GM21390 (cell line): ENCODE measurements at regions not wholly inside any gene's neighbourhood (a gene's known extent, or its start where the extent isn't known, plus 50 kb on each side); places are given as distances from the start of the nearest gene placed in this dataset.
"Not testable (repeated sequence)": the region's sequence is repeated elsewhere in the genome, so short reads cannot be mapped to it uniquely, and the experiment has no call there.

Experiments
- ATAC-seq: cut with Tn5 transposase; IDR thresholded peaks from one replicate; pipeline ENCODE4 v1.9.1; 2021; ENCODE audit not compliant: unreplicated experiment

DNA sequence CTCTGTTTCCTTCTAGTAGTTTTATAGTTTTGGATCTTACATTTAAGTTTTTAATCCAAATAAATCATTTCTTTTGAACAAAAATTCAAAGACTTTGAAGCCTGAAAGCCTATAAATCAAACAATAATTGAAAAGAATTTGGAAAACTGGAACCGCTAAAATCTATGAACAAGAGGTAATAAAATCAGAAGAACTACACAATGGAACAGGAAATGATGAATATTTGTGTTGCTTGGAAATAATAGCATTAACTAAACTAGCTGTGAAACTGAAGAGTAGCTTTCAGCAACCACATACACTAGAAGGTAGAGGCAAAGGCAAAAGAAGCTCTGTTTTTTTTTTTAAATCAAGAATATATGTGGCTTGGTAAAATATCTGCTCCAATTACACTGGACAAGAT lies 147.9 kb upstream of the ABI3BP start:
- ATAC-seq: no peak

DNA sequence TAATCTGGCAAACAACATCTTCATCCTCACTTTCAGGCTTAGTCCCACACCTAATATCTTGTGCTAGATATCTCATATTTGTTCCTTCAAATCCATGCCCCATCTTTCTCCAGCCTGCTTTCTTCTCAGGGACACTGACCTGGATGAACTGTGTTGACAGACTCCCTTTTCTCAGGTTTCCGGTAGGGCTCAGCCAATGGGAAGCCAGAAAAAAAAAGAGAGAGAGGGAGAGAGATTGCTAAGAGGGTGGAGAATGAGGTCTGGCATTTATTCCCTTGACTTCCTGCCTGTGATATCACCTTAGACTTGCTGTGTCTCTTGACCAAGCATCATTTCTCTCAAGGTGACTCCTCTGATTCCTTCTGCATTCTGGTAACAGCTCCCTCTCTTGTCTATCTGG lies 145.6 kb upstream of the ABI3BP start:
- no peak for ATAC-seq

DNA sequence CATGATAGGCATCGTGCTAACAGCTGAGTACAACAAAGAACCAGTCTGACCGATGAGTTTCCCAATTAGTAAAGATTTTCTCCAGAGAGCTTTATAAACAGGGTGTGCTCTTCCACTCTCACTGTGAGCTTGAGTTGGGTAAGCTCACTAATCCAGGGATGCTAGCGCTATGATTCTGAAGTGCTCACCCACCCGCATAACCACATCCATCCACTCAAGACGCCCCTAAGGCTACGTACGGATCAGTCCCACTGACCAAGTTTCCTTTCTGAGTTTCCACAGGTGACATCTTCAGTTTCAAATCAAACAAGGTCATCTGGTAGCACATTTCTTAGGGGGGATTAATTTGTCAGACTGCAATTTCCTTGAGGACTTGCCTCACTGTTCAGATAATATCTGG lies 141.1 kb upstream of the ABI3BP start:
- no peak for ATAC-seq

DNA sequence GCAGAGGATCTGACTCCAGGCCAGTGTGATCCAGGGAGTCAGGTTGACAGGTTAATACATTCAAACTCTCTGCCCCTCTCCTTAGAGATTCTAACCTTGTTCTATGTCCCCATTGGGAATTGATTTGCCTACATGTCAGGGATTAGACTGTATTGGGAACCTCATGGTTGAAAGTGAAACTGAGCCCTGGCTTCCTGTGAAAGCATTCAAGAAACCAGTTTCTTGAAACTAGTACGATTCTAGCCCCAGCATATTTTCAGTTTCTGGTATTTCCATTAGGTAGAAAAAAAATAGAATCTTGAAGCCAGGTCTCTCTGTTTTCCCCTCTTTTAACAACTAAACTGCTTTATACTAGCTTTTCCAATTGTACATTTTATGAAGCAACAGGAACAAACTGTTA lies 140.4 kb upstream of the ABI3BP start:
- ATAC-seq: no peak

DNA sequence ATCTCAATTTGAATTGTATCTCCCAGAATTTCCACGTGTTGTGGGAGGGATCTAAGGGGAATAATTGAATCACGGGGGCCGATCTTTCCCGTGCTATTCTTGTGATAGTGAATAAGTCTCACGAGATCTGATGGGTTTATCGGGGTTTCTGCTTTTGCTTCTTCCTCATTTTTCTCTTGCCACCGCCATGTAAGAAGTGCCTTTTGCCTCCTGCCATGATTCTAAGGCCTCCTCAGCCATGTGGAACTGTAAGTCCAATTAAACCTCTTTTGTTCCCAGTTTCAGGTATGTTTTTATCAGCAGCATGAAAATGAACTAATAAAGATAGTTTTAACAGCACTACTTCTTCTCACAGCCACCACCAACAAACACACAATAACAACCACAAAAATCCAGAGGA lies 140.0 kb upstream of the ABI3BP start:
- not testable (repeated sequence) for ATAC-seq

DNA sequence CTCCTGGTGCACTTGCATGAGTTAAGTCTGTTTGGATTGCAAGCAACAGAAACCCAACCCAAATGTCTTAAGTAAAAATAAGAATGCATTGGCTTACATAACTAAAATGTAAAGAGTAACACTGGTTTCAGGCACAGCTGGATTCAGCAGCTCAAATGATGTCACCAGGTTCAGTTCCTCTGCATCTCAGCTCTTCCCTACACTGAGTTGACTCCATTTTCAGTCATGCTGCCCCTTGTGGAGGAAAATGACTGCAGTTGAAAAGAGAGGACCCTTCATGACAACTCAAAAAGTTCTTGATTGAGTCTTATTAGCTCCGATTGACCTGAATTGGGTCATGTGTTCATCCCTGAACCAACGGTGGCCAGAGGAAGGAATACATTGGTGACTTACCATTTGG lies 138.5 kb upstream of the ABI3BP start:
- ATAC-seq: no peak

DNA sequence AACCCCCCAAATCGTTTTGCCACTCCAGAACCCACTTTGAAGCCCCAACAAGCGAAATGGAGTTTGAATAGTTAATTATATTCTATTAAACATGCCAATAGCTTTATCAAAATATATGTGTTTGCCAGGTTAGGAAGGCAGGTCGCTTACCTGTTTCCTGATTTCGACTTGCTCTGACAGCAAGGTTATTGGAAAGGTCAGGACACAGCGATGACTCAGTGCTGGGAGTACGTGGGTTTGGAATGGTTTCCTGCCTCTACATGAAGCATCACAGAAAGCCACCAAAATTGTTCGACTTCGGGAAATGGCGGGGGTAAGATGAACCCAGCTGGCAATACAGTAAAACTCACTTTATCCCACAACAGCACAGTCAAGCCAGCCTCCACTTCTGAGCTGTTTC lies 135.6 kb upstream of the ABI3BP start:
- ATAC-seq: no peak

DNA sequence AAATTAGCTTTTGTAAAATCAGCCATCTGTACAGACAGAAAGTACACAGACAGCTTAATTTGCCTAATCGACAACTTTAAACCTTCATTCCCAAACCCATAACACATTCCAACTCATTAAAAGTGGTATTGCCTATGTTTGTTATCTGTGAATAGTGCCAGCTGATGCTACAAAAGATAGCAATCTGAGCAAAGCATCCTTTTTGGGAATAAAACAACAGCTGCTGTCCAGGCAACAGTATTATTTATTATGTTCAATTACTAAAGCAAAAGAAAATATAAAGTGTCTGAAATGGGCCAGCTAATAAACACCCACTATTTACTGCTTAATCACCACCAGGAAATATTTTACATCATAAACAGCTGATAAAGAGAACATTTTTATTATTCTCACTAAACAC lies 134.8 kb upstream of the ABI3BP start:
- no peak for ATAC-seq

DNA sequence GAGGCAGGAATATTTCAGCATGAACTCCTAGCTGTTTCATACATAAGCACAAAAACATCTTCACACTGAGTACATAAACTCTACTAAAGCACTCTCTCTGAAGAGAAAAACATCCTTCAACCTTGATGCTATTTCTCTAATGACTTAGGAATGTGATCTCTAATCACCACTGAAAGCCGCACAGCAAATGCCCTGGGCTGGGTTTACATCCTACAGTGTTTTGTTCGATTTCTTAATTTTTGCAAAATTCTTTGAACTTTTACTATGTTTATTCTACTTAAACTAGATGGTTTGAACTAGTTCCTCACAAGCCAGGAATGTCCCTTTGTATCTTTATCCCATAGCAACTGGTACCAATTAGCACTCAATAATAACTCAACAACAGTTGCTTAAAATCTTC lies 130.9 kb upstream of the ABI3BP start:
- no peak for ATAC-seq

DNA sequence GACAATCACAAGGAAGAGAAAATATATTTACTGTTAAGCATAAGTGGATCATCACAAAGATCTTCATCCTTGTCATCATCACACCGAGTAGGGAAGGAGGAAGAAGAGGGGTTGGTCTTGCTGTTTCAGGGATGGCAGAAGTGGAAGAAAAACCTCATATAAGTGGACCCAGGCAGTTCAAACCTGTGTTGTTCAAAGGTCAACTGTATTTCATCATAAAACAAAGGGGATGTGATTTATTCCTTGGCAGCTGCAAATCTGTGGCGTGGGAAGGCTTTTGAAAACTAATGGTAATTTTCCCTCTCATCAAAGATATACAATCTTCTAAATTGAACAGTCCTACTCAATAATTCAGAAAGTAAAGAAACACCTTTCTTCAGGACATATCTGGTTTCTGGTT lies 129.9 kb upstream of the ABI3BP start:
- ATAC-seq: no peak

DNA sequence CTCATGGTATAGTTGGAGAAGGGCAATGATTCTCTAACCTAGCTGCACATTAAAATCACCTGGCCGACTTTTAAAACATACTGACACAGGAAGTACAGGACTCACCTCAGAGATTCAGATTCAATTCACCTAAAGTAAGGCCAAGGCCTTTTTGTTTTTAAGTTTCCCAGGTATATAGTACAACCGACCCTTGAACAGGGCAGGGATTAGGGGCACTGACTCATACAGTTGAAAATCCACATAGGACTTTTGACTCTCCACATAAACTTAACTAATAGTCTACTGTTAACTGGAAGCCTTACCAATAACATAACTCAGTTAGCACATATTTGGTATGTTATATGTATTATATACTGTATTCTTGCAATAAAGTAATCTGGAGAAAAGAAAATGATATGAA lies 129.5 kb upstream of the ABI3BP start:
- ATAC-seq: no peak

DNA sequence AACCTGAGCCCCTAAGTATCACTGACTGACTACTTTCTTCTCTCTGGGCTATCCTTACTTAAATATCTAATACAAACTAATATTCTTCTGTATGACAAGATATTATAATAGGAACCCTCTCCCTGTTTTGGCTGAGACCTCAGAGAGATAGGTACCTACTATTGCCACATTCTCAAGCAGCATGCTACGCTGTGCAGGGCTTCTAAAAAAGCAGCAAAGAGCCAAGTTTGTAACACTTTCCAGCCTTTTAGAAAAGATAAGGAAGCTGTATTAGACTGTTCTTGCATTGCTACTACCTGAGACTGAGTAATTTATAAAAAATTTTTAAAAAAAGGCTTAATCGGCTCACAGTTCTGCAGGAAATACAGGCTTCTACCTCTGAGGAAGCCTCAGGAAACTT lies 126.8 kb upstream of the ABI3BP start:
- ATAC-seq: no peak

DNA sequence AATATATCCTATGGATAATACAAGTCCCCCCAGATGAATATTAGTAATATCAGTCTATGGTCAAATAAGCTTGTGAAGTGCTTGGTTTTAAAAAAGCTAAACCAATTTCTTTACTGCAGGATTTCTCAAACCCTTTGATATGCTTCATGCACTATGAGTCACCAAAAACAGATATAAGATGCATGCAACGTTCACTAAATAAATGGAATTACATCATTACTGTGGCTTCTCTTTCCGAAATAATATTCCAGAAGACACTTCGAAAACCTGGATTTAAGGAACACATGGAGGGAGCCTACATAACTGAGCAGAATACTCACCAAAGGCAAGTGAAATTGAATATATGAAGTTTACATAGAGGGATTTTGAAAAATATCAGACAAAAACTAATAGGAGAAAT lies 126.3 kb upstream of the ABI3BP start:
- ATAC-seq: no peak

DNA sequence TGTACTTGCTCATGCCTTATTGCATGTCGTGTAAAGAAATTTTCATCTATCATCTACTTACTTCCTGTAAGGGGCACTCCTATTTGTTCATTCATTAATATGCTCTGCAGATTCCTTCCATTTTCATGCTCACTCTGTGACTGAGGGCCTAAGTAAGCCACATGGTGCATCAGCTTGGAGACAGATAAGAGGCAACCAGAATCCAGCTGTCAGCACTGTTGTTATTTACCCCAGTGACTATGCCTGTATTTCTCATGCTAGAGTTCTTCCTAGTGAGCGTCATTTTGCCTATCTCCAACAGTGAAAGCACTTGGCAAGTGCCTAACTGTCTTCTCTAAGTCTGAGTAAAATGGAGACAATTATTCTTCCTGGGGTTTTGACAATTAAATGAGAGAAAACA lies 124.8 kb upstream of the ABI3BP start:
- no peak for ATAC-seq

DNA sequence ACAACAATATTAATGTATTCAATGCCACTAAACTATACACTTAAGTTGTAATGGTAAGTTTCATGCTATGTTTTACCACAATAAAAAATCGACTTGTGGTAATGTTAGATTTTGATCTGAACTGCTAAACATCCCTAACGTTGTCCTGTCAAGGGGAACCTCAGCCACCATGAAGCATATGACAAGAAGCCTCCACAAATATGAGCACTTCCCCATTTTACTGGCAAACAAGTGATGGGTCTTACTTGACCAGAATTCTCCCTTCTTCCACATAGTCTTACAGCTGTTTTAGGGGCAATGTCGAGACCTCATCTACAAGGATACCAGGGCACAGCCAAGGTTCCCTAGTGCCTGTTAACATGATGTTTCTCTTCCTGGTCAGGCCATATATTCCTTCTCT lies 124.2 kb upstream of the ABI3BP start:
- ATAC-seq: no peak

DNA sequence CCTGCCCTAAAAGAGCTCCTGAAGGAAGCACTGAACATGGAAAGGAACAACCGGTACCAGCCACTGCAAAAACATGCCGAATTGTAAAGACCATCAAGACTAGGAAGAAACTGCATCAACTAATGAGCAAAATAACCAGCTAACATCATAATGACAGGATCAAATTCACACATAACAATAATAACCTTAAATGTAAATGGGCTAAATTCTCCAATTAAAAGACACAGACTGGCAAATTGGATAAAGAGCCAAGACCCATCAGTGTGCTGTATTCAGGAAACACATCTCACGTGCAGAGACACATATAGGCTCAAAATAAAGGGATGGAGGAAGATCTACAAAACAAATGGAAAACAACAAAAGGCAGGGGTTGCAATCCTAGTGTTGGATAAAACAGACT lies 117.1 kb upstream of the ABI3BP start:
- ATAC-seq: not testable (repeated sequence)

DNA sequence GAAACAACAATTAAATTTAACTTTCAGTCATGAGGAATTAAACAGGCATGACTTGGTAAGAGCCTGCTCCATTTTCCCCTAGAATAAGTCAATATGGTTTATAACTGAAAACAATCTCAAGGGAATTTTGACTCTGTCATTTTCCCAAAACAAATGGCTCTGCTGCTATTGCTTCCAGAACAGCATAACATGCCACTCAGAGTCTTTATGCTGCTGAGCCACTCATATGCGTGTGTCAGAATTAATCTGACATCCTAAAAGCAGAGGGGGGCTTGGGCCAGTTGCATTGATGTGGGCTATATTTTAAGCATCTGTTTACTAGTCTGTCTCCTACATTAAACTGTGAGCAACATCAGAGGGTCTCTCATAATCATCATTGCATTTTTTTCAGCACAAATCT lies 111.1 kb upstream of the ABI3BP start:
- no peak for ATAC-seq

DNA sequence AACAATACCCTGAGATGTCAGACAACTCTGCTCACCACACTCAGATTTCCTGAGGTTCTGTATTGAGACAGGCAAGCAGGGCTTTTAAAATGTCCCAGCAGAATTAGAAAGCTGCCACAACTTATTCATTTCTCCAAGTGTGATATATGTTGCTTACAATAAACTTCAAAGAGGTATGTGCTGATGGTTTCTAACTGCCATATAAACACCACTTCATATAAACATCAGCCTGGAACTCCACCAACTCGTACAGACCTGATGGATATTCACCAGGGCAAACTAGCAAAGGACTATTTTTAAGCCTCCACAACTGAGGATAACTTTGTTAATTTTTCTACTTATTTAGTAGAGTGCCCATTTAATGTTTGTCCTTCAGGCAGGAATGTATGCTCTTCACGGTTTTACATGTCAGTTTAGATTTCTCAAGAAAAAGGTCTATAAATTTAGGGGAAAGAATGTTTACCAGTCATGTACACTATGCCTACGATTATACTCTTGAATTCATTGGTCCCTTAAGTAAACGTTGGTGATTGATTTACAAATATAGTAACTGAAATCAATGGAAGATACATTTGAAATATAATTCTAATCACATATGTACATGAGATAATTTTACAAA lies 109.6 kb upstream of the ABI3BP start:
- no peak for ATAC-seq

DNA sequence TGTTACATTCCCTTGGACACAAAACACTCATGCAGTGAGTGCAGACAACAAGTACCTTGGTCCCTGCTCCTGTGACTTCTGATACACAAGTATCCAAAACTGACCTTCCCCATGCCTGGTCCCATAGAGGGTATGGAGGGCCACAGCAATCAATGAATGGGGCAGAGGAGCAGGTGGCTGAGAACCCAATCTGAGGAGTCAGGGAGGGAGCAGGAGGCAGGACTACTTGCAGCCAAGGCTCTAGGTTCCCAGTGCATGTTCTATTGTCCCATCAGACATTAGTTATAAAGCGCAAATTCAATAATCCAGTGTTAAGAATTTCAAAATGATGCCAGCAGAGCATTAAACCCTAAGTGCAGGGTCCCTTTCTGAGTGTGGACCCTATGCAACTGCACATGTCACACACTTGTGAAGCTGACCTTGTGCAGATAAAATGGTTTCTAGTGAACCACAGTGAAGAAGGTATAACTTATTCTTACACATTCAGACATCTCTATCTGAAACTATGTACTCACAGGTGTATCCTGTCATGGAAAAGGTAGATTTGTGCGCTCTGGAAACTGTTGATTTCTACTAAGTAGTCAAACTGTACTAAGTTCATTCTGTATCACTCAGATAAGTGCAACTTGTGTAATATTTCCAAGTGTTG lies 107.3 kb upstream of the ABI3BP start:
- no peak for ATAC-seq

DNA sequence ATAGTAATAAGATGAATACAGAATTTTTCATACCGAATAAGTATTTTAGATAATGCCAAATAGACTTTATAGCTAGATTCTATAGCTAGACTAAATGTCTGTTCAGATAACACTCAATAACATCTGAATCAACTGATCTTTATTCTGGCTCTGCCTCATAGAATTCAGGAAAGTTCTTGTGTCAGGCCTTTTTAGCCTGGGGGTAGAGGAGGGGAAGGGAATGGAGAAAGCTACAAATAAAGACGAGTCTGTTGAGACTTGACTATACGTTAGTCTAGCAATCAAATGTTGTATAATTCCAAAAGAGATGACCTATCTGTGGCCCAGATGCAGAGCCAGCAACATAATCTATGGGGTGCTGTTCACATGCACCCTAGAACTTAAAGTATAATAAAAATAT lies 106.6 kb upstream of the ABI3BP start:
- ATAC-seq: no peak

DNA sequence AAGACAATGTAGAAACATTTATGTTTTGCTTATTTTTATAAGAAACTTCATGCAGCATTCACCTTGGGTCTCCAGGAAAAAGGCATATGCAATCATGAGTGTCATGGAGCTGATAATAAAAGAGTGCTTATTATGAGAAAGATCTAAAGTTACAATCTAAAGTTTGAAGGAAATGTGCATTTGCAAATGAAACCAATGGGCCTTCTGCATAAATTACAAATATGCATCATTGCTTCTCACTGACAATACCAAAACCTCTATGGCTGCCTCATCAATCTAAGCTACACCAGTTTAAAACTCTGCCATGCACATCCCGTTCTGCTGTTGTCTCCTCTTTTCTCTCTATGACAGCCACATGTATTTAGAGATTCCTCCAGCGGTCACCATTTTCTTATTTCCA lies 103.2 kb upstream of the ABI3BP start:
- ATAC-seq: no peak

DNA sequence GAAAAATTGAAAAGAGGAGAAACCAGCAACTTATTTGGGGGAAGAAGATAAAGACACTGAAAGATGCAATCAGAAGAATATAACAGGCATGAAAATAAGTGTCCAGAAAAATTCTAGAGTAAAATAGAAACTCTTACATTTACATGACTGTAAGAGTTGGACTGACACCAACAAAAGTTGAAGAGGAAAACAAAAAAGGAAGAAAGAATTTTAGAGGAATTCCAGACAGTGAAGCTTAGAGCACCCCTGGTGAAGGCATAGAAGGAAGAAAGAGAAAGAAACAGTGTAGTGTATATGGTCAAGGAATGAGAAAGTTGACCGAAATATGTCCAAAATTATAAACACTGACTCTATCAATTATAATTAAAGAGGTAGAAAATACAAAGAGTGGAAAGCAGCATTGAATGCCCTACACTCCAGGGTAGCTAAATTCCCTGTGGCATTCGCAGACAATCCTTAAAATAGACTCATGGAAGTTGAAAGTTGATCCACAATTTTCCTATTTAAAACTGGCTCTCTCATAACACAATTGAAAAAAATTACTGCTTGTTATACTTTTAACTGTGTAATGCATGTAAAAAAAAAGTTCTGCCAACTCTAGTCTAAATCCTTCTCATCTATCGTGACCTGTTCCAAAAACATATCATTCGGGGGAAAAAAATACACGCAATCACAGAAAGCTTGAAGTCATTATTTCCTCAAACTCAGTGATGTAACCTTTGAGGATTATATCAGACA lies 102.6 kb upstream of the ABI3BP start:
- no peak for ATAC-seq

DNA sequence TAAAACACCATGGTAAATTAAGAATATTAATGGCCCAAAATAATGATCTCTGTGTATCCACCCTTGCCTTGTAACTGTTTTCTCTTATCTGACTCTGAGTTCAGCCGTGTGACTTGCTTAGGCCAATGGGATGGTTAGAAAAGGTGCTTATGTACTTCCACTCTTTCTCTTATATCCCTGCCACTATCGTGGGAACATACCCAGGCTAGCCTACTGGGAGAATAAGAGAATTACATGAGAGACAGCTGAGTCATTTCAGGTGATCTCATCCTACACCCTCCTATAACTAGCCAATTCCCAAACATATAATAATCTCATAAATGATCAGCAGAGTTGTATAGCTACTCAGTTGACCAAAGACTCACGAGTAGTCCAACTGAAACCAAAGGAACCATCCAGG lies 98.3 kb upstream of the ABI3BP start:
- ATAC-seq: no peak
